IMR-90 (cell line): ENCODE measurements at regions not wholly inside any gene's neighbourhood (a gene's known extent, or its start where the extent isn't known, plus 50 kb on each side); places are given as distances from the start of the nearest gene placed in this dataset.

Source experiments
- ATAC-seq: fragments of 200-7000 bp; cut with Tn5 transposase; 2 replicates; pipeline ENCODE4 v1.9.1; 2020; ENCODE audit warnings: low read depth, mild to moderate bottlenecking, moderate library complexity
- BruUV-seq: library from RNA; stranded (reverse); fragments of 400-500 nt; replicated peaks from 2 replicates; lab custom pipeline; 2021; lab: Mats Ljungman, UMichigan
- CTCF ChIA-PET: fragments of 300-600 bp; formaldehyde crosslinking; extraction: SDS; loops from one replicate; lab custom pipeline; 2021; ENCODE audit warnings: antibody characterized with exemption; lab: Yijun Ruan, JAX
- POLR2A ChIA-PET: fragments of 300-600 bp; sonication (Branson Sonifier 250); formaldehyde crosslinking; loops from one replicate; lab custom pipeline; 2022; ENCODE audit warnings: antibody characterized with exemption; ENCODE audit not compliant: unreplicated experiment; lab: Charles Lee
- DNase-seq: peaks from one replicate; pipeline ENCODE4 v3.0.0; 2013
- H2AFZ ChIP-seq: replicated peaks from 2 replicates; pipeline ENCODE3; 2013; ENCODE audit warnings: low read length, mild to moderate bottlenecking; ENCODE audit not compliant: poor library complexity
- H2AK5ac ChIP-seq: 2 replicates; pipeline ENCODE4 v1.6.1; 2013; ENCODE audit warnings: low read depth, low read length, inconsistent platforms
- H2AK9ac ChIP-seq: replicated peaks from 2 replicates; pipeline ENCODE3; 2013; ENCODE audit warnings: mild to moderate bottlenecking, low read depth, low read length, moderate library complexity; ENCODE audit not compliant: poor library complexity
- H2BK120ac ChIP-seq: 2 replicates; pipeline ENCODE4 v1.6.1; 2013; ENCODE audit warnings: low read depth, low read length, inconsistent platforms
- H2BK15ac ChIP-seq: 3 replicates; pipeline ENCODE4 v1.6.1; 2013; ENCODE audit warnings: low read depth, low read length, inconsistent platforms
- H2BK20ac ChIP-seq: 2 replicates; pipeline ENCODE4 v1.6.1; 2013; ENCODE audit warnings: low read depth, mild to moderate bottlenecking, inconsistent platforms, low read length, moderate library complexity
- H2BK5ac ChIP-seq: 2 replicates; pipeline ENCODE4 v1.6.1; 2013; ENCODE audit warnings: mild to moderate bottlenecking, low read depth, low read length, inconsistent platforms; ENCODE audit not compliant: poor library complexity, severe bottlenecking
- H3K14ac ChIP-seq: replicated peaks from 2 replicates; pipeline ENCODE4 v1.6.1; 2013; ENCODE audit warnings: low read depth, low read length, inconsistent platforms
- H3K18ac ChIP-seq: 2 replicates; pipeline ENCODE4 v1.6.1; 2013; ENCODE audit warnings: low read depth, low read length, control low read depth
- H3K23ac ChIP-seq: 2 replicates; pipeline ENCODE4 v1.6.1; 2013; ENCODE audit warnings: low read depth, low read length, inconsistent platforms
- H3K27ac ChIP-seq: 2 replicates; pipeline ENCODE4 v1.5.1; 2013; ENCODE audit warnings: mild to moderate bottlenecking, control low read depth, low read length; ENCODE audit not compliant: insufficient read depth
- H3K27me3 ChIP-seq: 2 replicates; pipeline ENCODE4 v1.6.1; 2013; ENCODE audit warnings: low read length; ENCODE audit not compliant: control insufficient read depth, insufficient read depth
- H3K36me3 ChIP-seq: 2 replicates; pipeline ENCODE4 v1.6.1; 2013; ENCODE audit warnings: low read length, mixed read lengths; ENCODE audit not compliant: control insufficient read depth, insufficient read depth
- H3K4ac ChIP-seq: 2 replicates; pipeline ENCODE4 v1.6.1; 2013; ENCODE audit warnings: low read depth, low read length, inconsistent platforms
- H3K4me1 ChIP-seq: 2 replicates; pipeline ENCODE4 v1.6.1; 2013; ENCODE audit warnings: low read length, mixed read lengths; ENCODE audit not compliant: control insufficient read depth, insufficient read depth
- H3K4me2 ChIP-seq: 2 replicates; pipeline ENCODE4 v1.6.1; 2013; ENCODE audit warnings: low read depth, mild to moderate bottlenecking, control low read depth, low read length, moderate library complexity
- H3K4me3 ChIP-seq: 2 replicates; pipeline ENCODE4 v1.5.1; 2013; ENCODE audit warnings: low read depth, mild to moderate bottlenecking, control low read depth, low read length, moderate library complexity; ENCODE audit not compliant: insufficient read depth
- H3K56ac ChIP-seq: 2 replicates; pipeline ENCODE4 v1.6.1; 2013; ENCODE audit warnings: low read length, inconsistent platforms; ENCODE audit not compliant: insufficient read depth; ENCODE audit errors: extremely low read depth
- H3K79me1 ChIP-seq, 2 experiments: 2 replicates each; pipeline ENCODE4 v1.6.1; 2013; ENCODE audit warnings: low read length in 2 of 2, inconsistent platforms in 1 of 2, low read depth in 1 of 2
- H3K9ac ChIP-seq: 2 replicates; pipeline ENCODE4 v1.6.1; 2013; ENCODE audit warnings: low read depth, low read length, control low read depth
- H3K9me1 ChIP-seq: 2 replicates; pipeline ENCODE4 v1.6.1; 2013; ENCODE audit warnings: low read length, inconsistent platforms; ENCODE audit not compliant: insufficient read depth
- H3K9me3 ChIP-seq: 2 replicates; pipeline ENCODE4 v1.6.1; 2013; ENCODE audit warnings: low read length; ENCODE audit not compliant: control insufficient read depth, insufficient read depth
- H4K20me1 ChIP-seq: 2 replicates; pipeline ENCODE4 v1.6.1; 2013; ENCODE audit warnings: low read length, inconsistent platforms; ENCODE audit not compliant: insufficient read depth
- H4K5ac ChIP-seq: 2 replicates; pipeline ENCODE4 v1.6.1; 2013; ENCODE audit warnings: mild to moderate bottlenecking, low read depth, low read length, control low read depth
- H4K8ac ChIP-seq, 2 experiments: 2 replicates each; pipeline ENCODE4 v1.6.1; 2013; ENCODE audit warnings: low read depth in 2 of 2, low read length in 2 of 2, control low read depth in 1 of 2, inconsistent platforms in 1 of 2
- H4K91ac ChIP-seq: 2 replicates; pipeline ENCODE4 v1.6.1; 2013; ENCODE audit warnings: low read depth, low read length, inconsistent platforms; ENCODE audit not compliant: insufficient read depth
- CHD1 ChIP-seq: IDR thresholded peaks from 2 replicates; pipeline ENCODE4 v1.6.1; 2012; ENCODE audit warnings: low read depth, low read length, improper control_type of control experiment
- MAFK ChIP-seq: IDR thresholded peaks from 2 replicates; pipeline ENCODE4 v1.6.1; 2012; ENCODE audit warnings: low read depth, low read length, improper control_type of control experiment
- WGBS, 2 experiments: methylation state at CpG; one replicate each; pipeline versions ENCODE4 v1.1.5 to v1.1.7; 2013; ENCODE audit warnings: missing lambda C conversion rate in 2 of 2; ENCODE audit not compliant: insufficient read length in 1 of 2; ENCODE audit errors: extremely low coverage in 2 of 2; 5-methylcytosine and 5-hydroxymethylcytosine counted together
- dilution Hi-C: fragments of 300-500 bp; cut with HindIII; formaldehyde crosslinking; loops from one replicate; pipeline ENCODE4 v1.14.3; 2018; ENCODE audit warnings: low sequenced_read_pairs; ENCODE audit not compliant: unreplicated experiment
- in situ Hi-C: fragments of 300-500 bp; cut with MboI; formaldehyde crosslinking; loops from 3 replicates; pipeline ENCODE4 v1.14.3; 2019; ENCODE audit warnings: low sequenced_read_pairs, inconsistent platforms, mixed read lengths
- intact Hi-C: fragments of 100-400 bp; cut with micrococcal nuclease; formaldehyde crosslinking; loops from 2 replicates; pipeline ENCODE4 v1.10.0; 2022

DNA sequence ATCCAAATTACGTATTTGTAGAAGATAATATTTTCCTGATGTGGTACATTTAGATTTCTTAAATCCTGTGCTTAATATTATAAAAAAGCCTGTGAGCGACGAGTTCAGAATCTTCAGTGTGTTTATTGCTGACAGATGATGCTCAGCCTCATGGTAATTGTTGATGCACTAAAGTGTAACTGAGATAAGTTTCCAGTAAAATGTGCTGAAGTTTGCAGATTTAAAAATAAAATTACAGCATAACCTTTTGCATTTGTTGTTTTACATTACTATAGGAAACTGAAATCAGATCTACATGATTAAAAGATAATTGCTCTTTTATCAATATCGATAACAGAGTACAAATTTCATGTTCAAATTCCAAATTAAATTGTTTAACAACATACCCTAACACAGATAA is 307.6 kb downstream of the FIGN start:
- H2AFZ ChIP-seq: no peak overlapping the region
- no TSS peak for BruUV-seq
- no peak overlapping the region for H2AK5ac ChIP-seq

More for the DNA sequence above, 307.6 kb downstream of the FIGN start:
- Histone ChIP-seq H3K9me1 (no peaks in the 10 kb centered on the region), H3K9ac (no peak overlapping the region), H3K4me1 (no peaks in the 10 kb centered on the region), H3K23ac (no peak overlapping the region), H4K5ac (no peak overlapping the region), H3K9me3 (no peaks in the 10 kb centered on the region), H2BK5ac (no peak overlapping the region), H3K36me3 (no peaks in the 10 kb centered on the region), H3K4ac (no peak overlapping the region), H4K8ac (no peak overlapping the region), H2BK20ac (no peak overlapping the region), H3K14ac (no peak overlapping the region), H3K4me2 (no peak overlapping the region), H3K79me1 (no peaks in the 10 kb centered on the region), H2BK15ac (no peak overlapping the region), H3K4me3 (no peak overlapping the region), H4K20me1 (no peaks in the 10 kb centered on the region), H4K91ac (no peak overlapping the region), H3K56ac (no peak overlapping the region), H3K27me3 (no peaks in the 10 kb centered on the region), H3K27ac (no peak overlapping the region), H3K18ac (no peak overlapping the region), H2AK9ac (no peak overlapping the region), H2BK120ac (no peak overlapping the region)
- WGBS, 2 experiments: no CpG with 5 or more reads among the region's 4 CpGs
- ChIA-PET POLR2A (no interaction called here), CTCF (no interaction called here)
- intact Hi-C loops: no loop called here
- DNase-seq (no peak), ATAC-seq (no peak)
- in situ Hi-C loops: no loop called here
- TF ChIP-seq MAFK: peak; percentile 50; the same call in 1 of the 2 replicates
- no peak for TF ChIP-seq CHD1
- dilution Hi-C loops: no loop called here
